ENCODE measurements at regions not wholly inside any gene's neighbourhood (a gene's known extent, or its start where the extent isn't known, plus 50 kb on each side); places are given as distances from the start of the nearest gene placed in this dataset.

GRCh38 chr5:52728686-52729085 lies 59.0 kb upstream of the ITGA1 start:
- Mint-ChIP-seq H3K27ac (no peak overlapping the region), H3K27me3 (ENCODE audit: low read depth, poor library complexity) (no peaks in the 10 kb centered on the region), H3K9me3 (peaks cover 8% of the 10 kb centered on the region), H3K36me3 (ENCODE audit: low read depth) (no peaks in the 10 kb centered on the region), H3K4me1 (no peaks in the 10 kb centered on the region), H3K4me3 (no peak overlapping the region)
- no peak for DNase-seq
- no peak for TF ChIP-seq CTCF (IDR thresholded peaks at IDR 0.05)

GRCh38 chr5:52731274-52732027 lies 56.3 kb upstream of the ITGA1 start:
- H3K36me3 Mint-ChIP-seq (ENCODE audit: low read depth): no peaks in the 10 kb centered on the region
- no peak overlapping the region for H3K27ac Mint-ChIP-seq
- TF ChIP-seq CTCF (IDR thresholded peaks at IDR 0.05): no peak
- no peak for DNase-seq
- no peaks in the 10 kb centered on the region for H3K27me3 Mint-ChIP-seq (ENCODE audit: low read depth, poor library complexity)
- no peak overlapping the region for H3K4me3 Mint-ChIP-seq
- peaks cover 11% of the 10 kb centered on the region for H3K9me3 Mint-ChIP-seq
- H3K4me1 Mint-ChIP-seq: no peaks in the 10 kb centered on the region

GRCh38 chr5:52734557-52734956 lies 53.2 kb upstream of the ITGA1 start:
- H3K36me3 Mint-ChIP-seq (ENCODE audit: low read depth): no peaks in the 10 kb centered on the region
- no peak overlapping the region for H3K4me3 Mint-ChIP-seq
- no peak for TF ChIP-seq CTCF (IDR thresholded peaks at IDR 0.05)
- no peaks in the 10 kb centered on the region for H3K27me3 Mint-ChIP-seq (ENCODE audit: low read depth, poor library complexity)
- no peak overlapping the region for H3K27ac Mint-ChIP-seq
- no peaks in the 10 kb centered on the region for H3K4me1 Mint-ChIP-seq
- DNase-seq: no peak
- H3K9me3 Mint-ChIP-seq: peaks cover 14% of the 10 kb centered on the region

DNA sequence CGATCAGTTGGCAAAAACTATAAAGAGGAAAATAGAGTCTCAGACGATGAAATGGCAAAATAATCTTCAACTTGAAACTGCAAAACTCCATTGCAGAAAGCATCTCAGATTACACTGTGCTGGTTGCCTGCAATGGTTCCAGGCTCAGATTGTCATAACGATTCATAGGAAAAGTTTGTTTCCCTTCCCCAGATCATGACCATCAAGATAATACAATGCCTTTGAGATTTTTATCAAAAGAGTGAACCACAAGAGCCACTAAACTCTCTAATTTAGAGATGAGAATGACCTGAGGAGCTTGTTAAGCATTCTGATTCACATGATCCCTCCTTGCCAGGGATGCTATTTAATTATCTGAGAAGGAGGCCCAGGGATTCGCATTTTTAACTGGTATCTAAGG lies 52.6 kb upstream of the ITGA1 start:
- H3K27me3 Mint-ChIP-seq (ENCODE audit: low read depth, poor library complexity): no peaks in the 10 kb centered on the region
- DNase-seq: no peak
- H3K27ac Mint-ChIP-seq: no peak overlapping the region
- H3K4me3 Mint-ChIP-seq: no peak overlapping the region
- no peaks in the 10 kb centered on the region for H3K4me1 Mint-ChIP-seq
- H3K9me3 Mint-ChIP-seq: peaks cover 10% of the 10 kb centered on the region
- no peak for TF ChIP-seq CTCF (IDR thresholded peaks at IDR 0.05)
- H3K36me3 Mint-ChIP-seq (ENCODE audit: low read depth): no peaks in the 10 kb centered on the region
